ENCODE measurements at regions not wholly inside any gene's neighbourhood (a gene's known extent, or its start where the extent isn't known, plus 50 kb on each side); places are given as distances from the start of the nearest gene placed in this dataset.
"Not testable (repeated sequence)": the region's sequence is repeated elsewhere in the genome, so short reads cannot be mapped to it uniquely, and the experiment has no call there.

GRCh38 chr4:130753926-130754325 is 1658.0 kb downstream of the C4orf33 start:
- H3K4me3 ChIP-seq, result no peak overlapping the region
- no peak for ATAC-seq
- no peaks in the 10 kb centered on the region for H3K9me3 ChIP-seq
- WGBS, 2 donors (ENCODE audit: low coverage in 1 of 2), result 96 to 100% methylated on average over 1 to 2 of the region's 2 CpGs
- TF ChIP-seq POLR2AphosphoS5 (IDR thresholded peaks at IDR 0.05) (no peak), EP300 (IDR thresholded peaks at IDR 0.05) (no peak), POLR2A (IDR thresholded peaks at IDR 0.05) (no peak), CTCF (IDR thresholded peaks at IDR 0.05) (no peak)
- H3K36me3 ChIP-seq, result no peaks in the 10 kb centered on the region
- no peak overlapping the region for H3K27ac ChIP-seq
- H3K4me1 ChIP-seq, result no peaks in the 10 kb centered on the region
- no peaks in the 10 kb centered on the region for H3K27me3 ChIP-seq

DNA sequence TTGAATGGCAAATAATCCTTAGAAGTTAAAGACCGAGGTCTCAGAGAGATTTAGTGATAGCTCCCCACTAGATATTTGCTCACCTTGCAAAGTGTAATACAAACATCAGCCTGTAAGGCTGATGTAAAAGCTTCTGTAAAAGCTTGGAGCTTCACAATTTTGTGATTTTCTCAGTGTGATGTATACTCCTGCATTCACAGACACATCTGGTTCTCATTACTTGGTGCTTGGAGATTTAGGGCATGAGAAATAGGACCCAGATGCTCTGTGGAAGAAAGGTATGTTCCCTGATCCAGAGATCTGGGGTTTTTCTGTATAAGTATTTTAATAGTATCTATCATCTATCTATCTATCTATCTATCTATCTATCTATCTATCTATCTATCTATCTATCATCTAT is 1664.3 kb downstream of the C4orf33 start:
- TF ChIP-seq POLR2AphosphoS5 (IDR thresholded peaks at IDR 0.05) (no peak), EP300 (IDR thresholded peaks at IDR 0.05) (no peak), POLR2A (IDR thresholded peaks at IDR 0.05) (no peak), CTCF (IDR thresholded peaks at IDR 0.05) (no peak)
- Histone ChIP-seq H3K36me3 (no peaks in the 10 kb centered on the region), H3K27ac (no peak overlapping the region), H3K4me1 (no peaks in the 10 kb centered on the region), H3K9me3 (no peaks in the 10 kb centered on the region), H3K4me3 (no peak overlapping the region), H3K27me3 (no peaks in the 10 kb centered on the region)
- no peak for ATAC-seq
- WGBS, 2 donors (ENCODE audit: low coverage in 1 of 2), result 57 to 64% methylated on average over 1 of the region's 1 CpG

GRCh38 chr4:130767384-130767783 is 1671.4 kb downstream of the C4orf33 start:
- not testable (repeated sequence) for H3K4me1 ChIP-seq, ATAC-seq, H3K36me3 ChIP-seq, H3K27me3 ChIP-seq, H3K27ac ChIP-seq, H3K9me3 ChIP-seq, H3K4me3 ChIP-seq
- WGBS, 2 donors (ENCODE audit: low coverage in 1 of 2), result 89 to 93% methylated on average over 3 to 6 of the region's 6 CpGs

DNA sequence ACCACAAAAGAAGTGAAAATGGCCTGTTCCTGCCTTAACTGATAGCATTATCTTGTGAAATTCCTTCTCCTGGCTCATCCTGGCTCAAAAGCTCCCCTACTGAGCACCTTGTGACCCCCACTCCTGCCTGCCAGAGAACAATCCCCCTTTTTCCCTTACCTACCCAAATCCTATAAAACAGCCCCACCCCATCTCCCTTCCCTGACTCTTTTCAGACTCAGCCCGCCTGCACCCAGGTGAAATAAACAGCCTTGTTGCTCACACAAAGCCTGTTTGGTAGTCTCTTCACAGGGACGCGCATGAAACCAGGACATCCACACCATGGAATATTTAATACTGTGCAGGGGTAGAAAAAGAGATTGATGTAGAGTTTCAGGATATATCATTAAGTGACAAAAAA is 1677.0 kb downstream of the C4orf33 start:
- not testable (repeated sequence) for H3K27ac ChIP-seq, H3K9me3 ChIP-seq, H3K4me3 ChIP-seq, H3K36me3 ChIP-seq, ATAC-seq, H3K27me3 ChIP-seq, H3K4me1 ChIP-seq
- 93% methylated on average over 2 of the region's 3 CpGs; no CpG with 5 or more reads in 1 of the 2 donors for WGBS, 2 donors (ENCODE audit: low coverage in 1 of 2)

- WGBS, 2 donors (ENCODE audit: low coverage in 1 of 2), result 61 to 77% methylated on average over 3 of the region's 3 CpGs
- ATAC-seq, result no peak
- Histone ChIP-seq H3K4me1 (no peaks in the 10 kb centered on the region), H3K27me3 (no peaks in the 10 kb centered on the region), H3K36me3 (no peaks in the 10 kb centered on the region), H3K4me3 (no peak overlapping the region), H3K27ac (no peak overlapping the region), H3K9me3 (no peaks in the 10 kb centered on the region)
- TF ChIP-seq POLR2AphosphoS5 (IDR thresholded peaks at IDR 0.05), result no peak
- TF ChIP-seq EP300 (IDR thresholded peaks at IDR 0.05), result no peak
- peak in 2 of 4 experiments; percentile 7 to 25 for TF ChIP-seq CTCF (IDR thresholded peaks at IDR 0.05)
Measured at GRCh38 chr4:130808492-130808891, 1712.5 kb downstream of the C4orf33 start.

DNA sequence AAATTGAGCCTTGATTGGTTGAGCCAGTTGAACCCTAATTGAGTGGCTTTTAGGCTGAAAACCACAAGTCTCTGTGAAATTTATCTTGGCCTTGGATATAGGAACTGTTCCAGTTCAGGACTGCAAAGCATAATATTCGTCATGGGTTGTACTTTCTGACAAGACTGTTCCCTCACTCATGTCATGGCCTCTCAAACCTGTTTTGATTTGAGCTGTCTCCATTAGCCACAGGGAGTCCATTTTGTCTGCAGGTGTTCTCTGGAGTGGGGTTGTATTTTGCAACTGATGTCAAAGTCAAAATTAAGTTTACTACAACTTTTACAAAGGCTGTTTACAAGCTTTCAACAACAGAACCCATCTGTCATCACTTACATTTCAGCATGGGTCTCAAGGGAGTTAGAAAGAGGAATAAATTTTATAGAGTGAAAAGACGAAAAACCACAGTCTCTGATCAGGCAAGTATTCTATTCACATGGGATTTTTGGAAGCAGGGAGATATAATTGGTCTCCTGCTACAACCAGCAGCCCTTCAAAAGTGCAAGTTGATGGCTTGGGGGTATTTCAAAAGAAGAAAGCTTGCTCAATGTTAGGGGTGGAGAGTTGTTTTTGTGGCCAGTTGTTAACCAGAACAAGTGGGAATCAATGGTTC is 1716.3 kb downstream of the C4orf33 start:
- Histone ChIP-seq H3K4me3 (no peak overlapping the region), H3K36me3 (no peaks in the 10 kb centered on the region), H3K4me1 (no peaks in the 10 kb centered on the region), H3K9me3 (peaks cover 0 to 11% (median 0%) of the 10 kb centered on the region in 3 donors), H3K27me3 (no peaks in the 10 kb centered on the region), H3K27ac (no peak overlapping the region)
- no peak for TF ChIP-seq CTCF (IDR thresholded peaks at IDR 0.05)
- WGBS, 2 donors (ENCODE audit: low coverage in 1 of 2), result 29 to 39% methylated on average over 1 to 2 of the region's 2 CpGs
- ATAC-seq, result no peak

All from gastroesophageal sphincter (tissue), 4 donors.